Gastrocnemius medialis (tissue), 4 donors: ENCODE measurements at regions not wholly inside any gene's neighbourhood (a gene's known extent, or its start where the extent isn't known, plus 50 kb on each side); places are given as distances from the start of the nearest gene placed in this dataset.

Experiments
- POLR2A ChIP-seq, 2 donors: fragments of 450-650 bp; IDR thresholded peaks; one replicate each; pipeline ENCODE4 v1.6.1; 2017; ENCODE audit warnings: antibody characterized with exemption in 2 of 2, mild to moderate bottlenecking in 2 of 2, moderate library complexity in 2 of 2
- TF ChIP-seq, protein P1 (sequence below), 5 experiments: fragments of 450-650 bp in 3 of 5; fragments of 200-600 bp in 2 of 5; sonication (generic) in 2 of 5; IDR thresholded peaks in 4 of 5; conservative IDR thresholded peaks in 1 of 5; 1 replicate in 4 of 5; 2 replicates in 1 of 5; pipeline ENCODE4 v1.5.1; 2016 to 2019; ENCODE audit warnings: antibody characterized with exemption in 5 of 5, mild to moderate bottlenecking in 3 of 5, moderate library complexity in 3 of 5

DNA sequence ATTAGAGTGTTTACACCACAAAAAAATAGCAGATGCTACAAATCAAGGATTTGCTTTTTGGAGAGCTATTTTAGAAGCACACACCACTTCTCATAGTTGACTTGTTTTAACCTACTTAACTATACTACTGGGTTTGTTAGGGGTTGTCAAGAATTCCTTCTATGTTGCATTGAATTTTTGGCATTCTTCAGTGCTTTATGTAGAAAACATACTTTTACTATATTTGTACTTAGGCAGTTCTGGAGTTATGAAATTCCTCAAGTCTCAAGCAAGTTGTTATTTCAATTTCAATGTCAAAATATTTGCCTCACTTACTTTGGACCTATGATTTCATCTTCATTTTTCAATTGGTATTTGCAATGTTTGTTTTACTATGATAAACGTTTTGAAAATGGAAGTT, 449.6 kb downstream of the GLUD2 start:
- TF ChIP-seq, protein P1, sequence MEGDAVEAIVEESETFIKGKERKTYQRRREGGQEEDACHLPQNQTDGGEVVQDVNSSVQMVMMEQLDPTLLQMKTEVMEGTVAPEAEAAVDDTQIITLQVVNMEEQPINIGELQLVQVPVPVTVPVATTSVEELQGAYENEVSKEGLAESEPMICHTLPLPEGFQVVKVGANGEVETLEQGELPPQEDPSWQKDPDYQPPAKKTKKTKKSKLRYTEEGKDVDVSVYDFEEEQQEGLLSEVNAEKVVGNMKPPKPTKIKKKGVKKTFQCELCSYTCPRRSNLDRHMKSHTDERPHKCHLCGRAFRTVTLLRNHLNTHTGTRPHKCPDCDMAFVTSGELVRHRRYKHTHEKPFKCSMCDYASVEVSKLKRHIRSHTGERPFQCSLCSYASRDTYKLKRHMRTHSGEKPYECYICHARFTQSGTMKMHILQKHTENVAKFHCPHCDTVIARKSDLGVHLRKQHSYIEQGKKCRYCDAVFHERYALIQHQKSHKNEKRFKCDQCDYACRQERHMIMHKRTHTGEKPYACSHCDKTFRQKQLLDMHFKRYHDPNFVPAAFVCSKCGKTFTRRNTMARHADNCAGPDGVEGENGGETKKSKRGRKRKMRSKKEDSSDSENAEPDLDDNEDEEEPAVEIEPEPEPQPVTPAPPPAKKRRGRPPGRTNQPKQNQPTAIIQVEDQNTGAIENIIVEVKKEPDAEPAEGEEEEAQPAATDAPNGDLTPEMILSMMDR (IDR thresholded peaks at IDR 0.05 in 4 of 5, conservative IDR thresholded peaks at IDR 0.05 in 1 of 5): no peak
- no peak for TF ChIP-seq POLR2A (IDR thresholded peaks at IDR 0.05)
